ENCODE measurements at regions not wholly inside any gene's neighbourhood (a gene's known extent, or its start where the extent isn't known, plus 50 kb on each side); places are given as distances from the start of the nearest gene placed in this dataset.

DNA sequence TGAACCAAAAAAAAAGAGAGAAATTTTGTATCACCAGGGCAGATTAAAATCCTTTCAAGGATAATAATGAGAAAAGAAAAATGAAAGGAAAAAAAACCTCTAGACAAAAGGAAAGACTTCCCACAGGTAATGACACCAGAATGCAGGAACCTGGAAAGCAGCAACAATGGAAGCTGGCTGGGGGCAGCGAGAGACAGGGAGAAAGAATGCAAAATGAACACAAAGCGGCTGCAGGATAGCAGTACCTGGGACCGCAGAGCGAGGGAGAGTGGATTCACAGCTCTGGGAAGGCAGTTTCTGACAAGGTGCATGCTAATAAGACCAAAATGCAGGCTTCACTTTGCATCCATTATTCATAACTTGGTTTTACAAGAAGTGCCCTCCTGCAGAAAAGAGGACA, 349.0 kb downstream of the SIPA1L2 start:
- no peak for DNase-seq (ENCODE audit: low spot score)

DNA sequence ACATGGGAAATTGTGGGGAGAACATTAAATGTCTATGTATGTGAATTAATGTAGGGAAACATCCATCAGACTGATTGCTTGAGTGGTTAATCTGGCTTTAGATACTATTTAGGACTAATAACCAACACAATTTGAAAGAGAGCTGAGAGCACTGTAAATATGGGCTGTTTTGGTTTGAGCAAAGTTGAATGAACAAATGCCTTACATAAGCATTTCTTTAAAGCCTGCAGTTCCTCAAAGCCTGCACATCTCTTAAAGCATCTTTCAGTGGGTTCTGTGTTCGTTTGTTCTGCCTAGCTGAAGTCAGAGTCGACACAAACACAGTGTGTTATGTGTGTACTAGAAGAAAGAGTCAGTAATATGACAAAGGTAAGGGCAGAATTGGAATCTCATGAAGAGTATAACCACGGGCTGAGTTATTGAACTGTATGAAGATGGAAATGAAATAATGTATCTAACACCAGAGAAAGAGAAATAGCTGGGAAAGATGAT, 350.0 kb downstream of the SIPA1L2 start:
- DNase-seq (ENCODE audit: low spot score): no peak

DNA sequence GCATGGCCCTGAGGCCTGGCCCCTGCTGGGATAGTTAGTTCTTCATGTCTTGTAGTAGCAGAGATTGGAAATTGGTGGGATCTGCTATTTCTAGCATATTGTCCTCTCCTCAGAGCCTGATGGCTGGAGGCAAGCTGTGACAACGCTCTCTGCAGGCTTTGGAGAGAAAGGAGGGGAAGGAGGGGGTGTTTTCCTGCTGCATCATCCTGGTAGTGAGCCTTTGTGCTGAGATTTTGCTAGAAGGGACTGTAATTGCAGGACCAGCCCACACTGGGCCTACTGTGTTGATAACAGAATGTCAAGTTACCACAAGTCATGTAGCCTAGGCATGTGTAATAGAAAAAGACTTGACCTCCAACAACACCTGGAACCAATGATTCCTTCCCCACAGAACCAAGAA, 351.0 kb downstream of the SIPA1L2 start:
- no peak for DNase-seq (ENCODE audit: low spot score)

DNA sequence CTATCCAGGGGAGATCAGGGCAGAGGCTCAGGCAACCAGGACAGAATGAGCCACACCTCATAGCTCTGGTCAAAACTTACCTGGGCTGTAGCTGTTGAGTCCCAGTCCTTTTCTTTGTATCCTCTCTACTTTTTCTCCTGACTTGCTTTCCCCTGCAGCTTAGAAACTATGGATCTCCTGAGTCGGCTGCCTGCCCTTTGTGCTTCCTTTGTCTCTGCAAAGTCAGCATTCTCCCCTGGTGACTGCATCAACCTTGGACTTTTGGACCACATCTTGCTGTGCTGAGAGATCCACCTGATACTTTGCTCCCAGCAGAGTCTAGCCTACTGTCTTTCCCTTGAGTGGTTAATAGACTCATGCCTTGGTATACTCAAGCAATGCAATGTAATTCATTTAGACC, 353.3 kb downstream of the SIPA1L2 start:
- DNase-seq (ENCODE audit: low spot score): no peak

DNA sequence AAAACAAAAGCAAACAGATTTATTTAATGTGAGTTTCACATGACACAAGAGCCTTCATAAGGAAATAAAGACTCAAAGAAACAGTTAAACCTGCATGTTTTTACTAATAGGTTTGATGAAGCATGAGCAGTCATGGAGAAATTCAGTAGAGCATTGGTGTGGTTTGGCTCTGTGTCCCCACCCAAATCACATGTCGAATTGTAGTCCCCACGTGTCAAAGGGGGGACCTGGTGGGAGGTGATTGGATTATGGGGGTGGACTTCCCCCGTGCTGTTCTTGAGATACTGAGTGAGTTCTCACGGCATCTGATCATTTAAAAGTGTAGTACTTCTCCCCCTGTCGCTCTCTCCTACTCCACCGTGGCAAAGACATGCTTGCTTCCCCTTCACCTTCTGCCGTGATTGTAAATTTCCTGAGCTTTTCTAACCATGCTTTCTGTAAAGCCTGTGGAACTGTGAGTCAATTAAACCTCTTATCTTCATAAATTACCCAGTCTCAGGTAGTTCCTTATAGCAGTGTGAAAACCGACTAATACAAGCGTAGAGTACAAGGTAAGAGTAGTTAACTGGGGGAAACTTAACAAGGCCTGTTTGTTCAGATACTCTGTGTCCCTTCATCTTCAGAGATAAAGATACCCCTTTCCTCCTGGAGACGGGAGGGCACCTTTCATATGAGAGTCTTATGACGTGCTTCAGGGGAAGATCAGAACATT, 354.8 kb downstream of the SIPA1L2 start:
- no peak for DNase-seq (ENCODE audit: low spot score)

DNA sequence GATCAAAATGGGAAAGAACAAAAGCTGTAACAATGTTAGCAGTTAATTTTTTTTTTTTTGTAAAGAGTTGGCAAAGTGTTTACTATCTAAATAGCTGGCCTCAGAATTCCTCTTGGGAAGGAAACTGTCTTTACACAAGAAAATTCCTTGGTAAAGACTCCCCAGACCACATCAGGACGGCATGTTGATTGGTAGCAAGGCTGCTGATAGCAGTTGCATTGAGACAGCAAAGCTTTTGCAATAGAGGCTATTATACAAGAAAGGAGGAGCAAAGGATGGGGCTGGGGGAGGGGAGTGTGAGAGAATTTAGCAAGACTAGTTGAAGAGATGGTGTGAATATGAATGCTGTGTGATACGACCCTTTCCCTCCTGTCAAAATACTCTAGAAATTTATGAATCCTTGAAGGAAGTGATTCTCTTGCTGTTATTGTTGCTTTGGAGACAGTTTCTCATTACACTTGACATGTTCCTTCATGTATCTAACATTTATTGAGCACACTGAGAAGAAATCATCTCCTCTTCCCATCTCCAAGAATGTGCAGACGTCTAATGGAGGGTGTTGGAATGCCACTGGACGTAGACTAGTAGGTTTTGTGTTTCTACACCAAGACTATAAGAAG, 355.6 kb downstream of the SIPA1L2 start:
- DNase-seq (ENCODE audit: low spot score): peak; percentile 23

DNA sequence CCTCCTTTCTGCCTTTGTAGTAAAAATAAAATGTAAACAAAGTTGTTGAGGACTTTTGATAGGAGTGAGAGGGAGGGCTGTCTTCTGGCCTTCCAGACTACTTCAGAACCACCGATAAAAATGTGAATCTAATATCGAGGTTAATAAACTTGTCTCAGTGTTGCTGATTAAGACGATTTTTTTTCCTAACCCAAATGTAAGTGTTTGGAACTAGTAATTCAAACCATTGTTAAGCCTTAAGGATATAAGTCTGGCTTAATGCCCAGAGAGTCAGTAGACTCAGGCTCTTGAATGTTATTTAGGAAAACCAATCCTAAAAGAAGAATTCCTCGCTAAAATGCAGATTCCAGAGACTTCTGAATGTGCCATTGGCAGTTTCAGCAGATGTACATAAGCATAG, 356.9 kb downstream of the SIPA1L2 start:
- no peak for DNase-seq (ENCODE audit: low spot score)

DNA sequence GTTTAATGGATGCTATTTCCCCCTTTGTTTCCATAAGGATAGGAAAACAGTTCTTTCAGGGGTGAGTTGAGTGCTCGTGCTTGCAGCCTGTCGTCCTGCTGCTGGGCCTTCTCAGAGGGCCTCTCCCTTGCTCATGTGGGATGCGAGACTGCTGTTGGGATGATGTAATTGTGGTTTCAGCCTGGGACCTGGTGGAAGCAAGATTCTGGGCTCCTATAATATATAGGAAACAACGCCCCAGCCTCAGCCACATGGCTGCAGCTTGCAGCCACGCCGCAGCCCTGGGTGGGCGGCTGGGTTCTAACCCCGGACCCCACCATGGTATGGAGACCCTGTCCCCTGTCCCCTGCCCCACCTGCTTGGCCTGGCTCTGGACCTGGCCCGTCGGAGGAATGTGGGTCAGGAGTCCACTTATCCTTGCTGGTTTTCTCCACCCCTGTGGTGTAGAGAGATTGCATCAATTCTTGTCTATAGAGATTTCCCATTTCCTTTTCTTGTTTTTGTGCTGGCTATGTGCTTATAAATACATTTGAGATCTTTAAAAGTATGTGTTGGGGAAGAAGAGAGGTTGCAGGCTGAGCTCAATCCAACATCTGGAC, 357.8 kb downstream of the SIPA1L2 start:
- DNase-seq (ENCODE audit: low spot score): peak; percentile 30

DNA sequence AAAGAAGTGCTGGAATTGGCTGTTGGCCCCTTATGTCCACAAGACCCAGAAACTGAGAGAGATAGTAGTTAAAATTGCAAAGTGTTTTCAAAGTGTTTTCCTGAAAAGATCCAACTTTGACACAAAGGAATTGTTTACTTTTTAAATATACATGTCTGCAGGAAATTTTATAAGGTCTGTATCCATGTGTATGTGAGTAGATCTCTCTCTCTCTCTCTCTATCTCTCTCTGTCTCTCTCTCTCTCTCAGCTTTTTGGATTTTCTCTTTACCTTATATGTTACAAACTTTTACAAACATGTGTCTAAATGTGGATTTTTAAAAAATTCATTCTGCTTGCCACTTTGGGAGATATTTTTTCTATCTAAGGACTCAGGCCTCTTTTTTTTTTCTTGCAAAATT, 358.6 kb downstream of the SIPA1L2 start:
- DNase-seq (ENCODE audit: low spot score): no peak

DNA sequence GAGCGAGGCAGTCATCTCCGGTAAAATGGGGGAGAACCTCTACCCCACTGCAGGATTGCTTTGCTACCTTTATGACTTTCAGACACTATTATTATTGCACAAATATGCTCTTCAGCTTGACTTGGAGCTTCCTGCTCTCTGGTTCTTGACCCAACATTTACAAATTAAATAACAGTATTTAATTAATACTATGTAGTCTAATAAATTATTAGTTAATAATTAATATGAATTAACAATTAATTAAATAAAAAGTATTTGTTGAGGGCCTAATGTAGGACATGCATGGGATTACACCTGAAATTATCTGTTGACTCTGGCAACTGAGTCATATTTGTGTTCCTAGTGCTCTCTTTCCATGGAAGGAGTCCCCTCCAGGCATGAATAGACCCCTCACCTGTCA, 359.9 kb downstream of the SIPA1L2 start:
- DNase-seq (ENCODE audit: low spot score): no peak

DNA sequence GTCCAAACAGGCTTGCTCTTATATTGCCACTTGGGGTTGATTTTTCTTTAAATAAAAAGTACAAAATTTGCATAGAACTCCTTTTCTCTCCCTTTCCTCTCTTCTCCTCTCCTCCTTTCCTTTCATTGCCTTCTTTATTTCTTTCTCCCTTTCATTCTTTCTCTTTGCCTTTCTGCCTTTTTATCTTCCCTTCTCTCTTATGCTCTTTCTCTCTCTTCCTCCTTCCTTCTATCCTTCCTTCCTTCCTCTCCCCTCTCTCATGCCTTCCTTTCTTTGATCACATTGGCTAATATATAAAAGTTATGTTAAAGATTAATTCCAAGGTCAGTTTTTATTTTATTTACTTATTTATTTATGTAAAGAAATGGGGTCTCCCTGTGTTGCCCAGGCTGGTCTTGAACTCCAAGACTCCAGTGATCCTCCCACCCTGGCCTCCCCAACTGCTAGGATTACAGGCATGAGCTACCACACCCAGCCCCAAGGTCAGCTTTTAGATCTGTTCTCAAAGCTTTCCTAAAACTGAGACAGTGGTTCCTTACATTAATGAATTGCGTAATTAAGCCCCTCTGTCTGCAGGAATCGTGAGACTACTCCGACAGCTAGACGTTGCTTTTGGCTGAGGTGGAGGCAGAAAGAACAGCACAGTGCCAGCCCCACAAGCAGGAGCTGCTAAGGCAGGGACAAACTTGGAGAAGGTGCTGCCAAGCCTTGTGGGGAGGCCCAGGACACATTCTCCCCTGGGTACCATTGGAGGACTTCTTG, 361.9 kb downstream of the SIPA1L2 start:
- DNase-seq (ENCODE audit: low spot score): no peak

DNA sequence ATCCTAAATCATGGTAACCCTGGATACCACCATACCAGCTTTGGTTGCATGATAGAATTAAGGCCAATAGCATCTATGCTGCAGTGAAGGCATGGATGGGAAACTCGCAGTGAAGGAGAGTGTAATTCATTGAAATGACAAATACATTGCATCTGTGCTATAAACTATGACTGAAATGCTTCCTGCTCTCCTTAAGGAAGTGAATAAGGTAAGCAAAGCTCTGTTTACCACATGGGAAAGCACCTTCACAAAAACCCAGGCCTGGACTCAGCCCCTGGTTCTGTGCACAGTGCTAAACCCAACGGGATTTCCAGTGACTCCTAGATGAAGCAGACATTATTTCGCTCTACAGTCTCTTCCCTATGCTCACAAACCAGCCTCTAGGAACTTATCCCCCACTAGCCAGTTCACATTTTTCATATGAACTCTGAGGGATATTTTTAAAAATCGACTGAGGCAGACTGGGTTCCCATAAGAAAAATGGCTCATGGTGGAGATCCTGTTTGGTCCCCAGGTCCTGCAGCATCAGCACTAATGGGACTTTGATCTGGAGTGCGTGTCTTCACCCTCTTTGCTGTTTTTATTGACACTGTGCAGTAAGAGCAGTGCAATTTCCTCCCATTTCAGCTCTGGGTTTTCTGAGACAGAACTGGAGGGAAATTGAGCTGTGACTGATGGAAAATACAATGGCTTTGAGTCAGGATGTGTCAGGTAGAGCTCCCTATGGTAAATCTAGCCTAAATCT, 362.7 kb downstream of the SIPA1L2 start:
- no peak for DNase-seq (ENCODE audit: low spot score)

DNA sequence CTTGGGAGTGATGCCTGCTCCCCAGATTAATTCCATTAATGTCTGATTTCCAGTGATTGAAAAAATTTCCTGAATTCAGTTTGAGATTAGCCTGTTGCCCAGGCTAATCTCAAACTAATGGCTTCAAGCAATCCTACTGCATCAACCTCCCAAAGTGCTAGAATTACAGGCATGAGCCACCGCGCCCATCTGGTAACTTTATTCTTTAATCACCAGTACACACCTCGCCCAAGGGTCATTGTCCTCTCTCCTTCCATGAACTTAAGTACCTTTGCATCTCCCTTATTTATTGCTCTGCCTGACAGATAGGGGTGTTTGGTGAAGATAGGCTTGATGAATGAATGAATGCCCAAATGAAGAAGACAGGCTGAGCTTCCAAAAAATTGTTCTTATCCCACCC, 366.5 kb downstream of the SIPA1L2 start:
- no peak for DNase-seq (ENCODE audit: low spot score)

DNA sequence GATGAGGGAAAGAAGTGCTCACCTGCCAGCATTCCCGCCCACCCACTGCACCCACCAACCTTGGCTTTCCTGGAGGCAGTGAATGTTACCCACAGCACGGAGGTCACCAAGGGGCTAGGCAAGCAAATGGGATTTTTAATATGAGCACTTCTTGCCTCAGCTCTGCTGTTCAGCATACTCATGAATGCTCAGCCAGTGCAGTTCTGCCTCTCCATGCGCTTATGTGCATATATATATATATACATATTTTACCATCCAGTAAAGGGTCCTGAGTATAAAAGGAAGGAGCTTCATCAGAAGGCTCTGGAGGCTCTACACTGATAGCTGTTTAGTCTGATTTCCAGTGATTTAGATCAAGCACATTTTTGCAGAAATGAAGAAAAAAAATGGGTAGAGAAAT, 366.9 kb downstream of the SIPA1L2 start:
- no peak for DNase-seq (ENCODE audit: low spot score)

DNA sequence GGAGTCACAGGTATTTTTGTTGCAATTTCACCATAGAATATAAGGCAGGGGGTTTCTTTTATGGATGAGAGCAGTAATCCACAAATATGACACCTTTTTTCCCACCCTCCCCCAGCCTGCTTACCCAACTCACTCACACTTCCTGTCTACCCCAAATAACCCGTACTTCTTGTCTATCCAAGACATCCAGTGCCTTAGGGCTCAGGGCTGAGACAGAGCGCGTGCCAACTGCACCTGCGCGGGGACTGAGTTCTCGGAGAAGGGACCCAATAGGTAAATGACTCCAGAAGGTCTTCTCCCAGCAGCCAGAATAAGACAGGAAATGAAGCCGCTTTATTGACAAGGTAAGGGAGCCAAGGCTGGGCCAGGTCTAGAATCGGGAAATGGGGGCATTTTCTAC, 369.1 kb downstream of the SIPA1L2 start:
- no peak for DNase-seq (ENCODE audit: low spot score)

DNA sequence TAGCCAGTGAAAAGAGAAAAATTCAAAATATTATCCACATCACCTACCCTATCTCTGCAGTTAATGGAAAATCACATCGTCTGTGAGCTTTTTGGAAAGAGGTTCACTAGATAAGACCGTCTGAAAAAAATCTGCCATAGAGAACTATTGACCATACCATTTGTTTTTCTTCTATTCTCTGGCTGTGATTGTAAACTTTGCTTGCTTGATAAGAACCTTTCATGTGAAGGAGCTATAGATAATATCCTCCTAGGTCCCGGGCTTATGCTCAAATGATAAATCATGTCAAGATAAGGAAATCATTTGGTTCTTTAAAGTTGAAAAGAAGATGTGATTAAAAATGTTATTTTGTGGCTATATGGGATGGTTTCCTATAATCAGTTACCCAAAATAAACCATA, 369.9 kb downstream of the SIPA1L2 start:
- no peak for DNase-seq (ENCODE audit: low spot score)

DNA sequence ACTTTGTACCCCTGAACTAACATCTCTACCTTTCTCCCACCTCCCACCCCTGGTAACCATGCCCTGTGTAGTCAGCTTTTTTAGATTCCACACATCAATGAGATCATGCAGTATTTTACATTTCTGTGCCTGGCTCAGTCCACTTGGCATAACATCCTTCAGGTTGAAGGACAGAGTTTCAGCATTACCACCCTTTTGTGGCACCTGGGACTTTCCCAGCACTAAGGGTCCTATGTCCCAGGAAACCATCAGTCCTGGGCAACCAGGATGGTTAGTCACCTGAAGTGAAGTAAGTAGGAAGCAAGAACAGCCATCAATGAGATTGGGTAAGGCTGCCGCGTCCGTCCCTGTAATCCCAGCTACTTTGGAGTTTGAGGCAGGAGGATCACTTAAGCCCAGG, 370.6 kb downstream of the SIPA1L2 start:
- DNase-seq (ENCODE audit: low spot score): no peak

DNA sequence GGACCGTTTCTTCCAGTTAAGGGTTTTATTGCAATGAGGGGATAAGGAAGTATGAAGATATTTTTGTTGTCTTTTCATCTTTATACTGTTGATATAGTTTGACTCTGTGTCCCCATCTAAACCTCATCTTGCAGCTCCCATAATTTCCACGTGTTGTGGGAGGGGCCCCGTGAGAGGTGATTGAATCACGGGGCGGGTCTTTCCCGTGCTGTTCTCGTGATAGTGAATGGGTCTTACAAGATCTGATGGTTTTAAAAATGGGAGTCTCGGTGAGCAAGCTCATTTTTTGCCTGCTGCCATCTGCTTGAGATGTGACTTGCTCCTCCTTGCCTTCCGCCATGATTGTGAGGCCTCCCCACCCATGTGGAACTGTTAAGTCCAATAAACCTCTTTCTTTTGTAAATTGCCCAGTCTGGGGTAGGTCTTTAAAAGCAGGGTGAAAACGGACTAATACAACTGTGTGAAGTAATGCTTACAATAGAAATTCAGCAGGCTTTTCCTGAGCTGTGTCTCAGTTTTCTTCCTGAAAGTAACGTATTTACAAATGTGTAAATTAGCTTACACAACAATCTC, 377.3 kb downstream of the SIPA1L2 start:
- DNase-seq (ENCODE audit: low spot score): no peak

DNA sequence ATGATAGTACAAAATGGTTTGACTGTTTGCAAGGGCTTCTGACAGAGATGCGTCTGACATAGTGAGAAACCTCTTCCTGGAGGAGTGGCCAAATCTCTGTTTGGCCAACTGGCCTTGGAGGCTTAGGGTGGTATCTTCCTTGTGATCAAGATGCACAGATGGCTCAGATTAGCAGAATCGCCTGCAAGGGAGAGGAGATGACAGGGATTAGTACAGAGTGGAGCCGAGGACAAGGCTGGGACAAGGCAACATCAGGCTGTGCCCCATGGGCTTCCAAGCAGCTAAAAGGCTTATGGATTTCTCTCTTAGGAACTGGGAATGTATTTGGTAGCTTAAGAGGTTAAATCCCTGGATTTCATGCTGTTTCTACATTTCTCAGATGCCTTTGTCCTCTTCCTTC, 379.1 kb downstream of the SIPA1L2 start:
- DNase-seq (ENCODE audit: low spot score): no peak

DNA sequence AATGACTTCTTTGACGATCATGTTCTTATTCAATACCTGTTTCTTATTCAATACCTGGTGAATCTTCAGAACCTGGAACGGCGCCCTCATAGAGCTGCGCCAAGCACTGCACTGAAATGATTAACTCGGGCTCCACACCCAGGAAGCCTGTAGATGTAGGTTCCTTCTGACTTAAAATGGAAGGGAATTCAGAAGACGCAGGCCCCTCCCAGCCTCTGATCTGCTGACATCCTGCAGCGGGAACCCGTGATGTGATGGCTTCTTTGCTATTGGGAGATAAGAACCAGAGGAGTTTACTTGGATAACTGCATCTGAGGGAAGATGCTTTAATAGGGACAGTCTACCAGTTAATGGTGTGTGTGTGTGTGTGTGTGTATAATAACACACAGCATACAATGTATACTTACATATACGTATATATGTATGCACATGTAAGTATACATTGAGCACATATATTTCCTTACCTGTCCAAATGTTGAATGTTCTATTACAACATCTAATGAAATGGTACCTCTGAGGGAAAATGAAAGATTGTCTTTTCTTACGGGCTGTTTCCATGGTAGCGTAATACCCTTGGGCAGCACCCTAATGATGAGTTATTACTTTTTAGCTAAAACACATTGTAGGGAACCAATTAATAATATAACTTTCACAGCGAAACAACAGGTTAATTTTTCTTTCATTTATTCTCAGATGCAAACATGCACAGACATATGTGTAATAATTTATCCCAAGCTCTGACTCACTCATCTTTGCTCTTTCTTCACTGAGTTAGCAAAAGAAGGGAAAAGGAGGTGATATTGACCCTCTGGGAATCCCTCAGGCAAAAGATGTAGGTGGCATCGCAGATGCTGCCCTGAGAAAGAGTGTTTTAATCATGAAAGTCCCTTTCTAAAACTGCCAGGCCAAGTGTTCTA, 379.8 kb downstream of the SIPA1L2 start:
- no peak for DNase-seq (ENCODE audit: low spot score)

DNA sequence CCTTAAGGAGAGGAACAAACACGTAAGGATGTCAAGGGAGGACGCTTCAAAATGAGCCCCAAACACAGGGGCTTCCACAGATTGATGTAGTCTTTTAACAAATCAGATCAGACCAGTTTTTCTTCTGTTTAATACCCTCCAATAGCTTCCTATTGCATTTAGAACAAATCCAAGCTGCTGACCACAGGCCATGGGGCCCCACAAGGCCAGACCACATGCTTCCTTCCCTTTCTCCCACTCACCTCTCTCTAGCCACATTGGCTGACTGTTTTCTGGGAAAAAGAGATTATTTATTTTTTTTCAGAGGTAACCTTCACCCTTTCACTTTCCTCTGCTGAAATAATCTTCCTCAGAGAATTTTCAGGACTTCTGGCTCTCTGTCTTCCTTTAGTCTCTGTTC, 380.6 kb downstream of the SIPA1L2 start:
- DNase-seq (ENCODE audit: low spot score): no peak
